SKM-1 (cell line): ENCODE measurements at regions not wholly inside any gene's neighbourhood (a gene's known extent, or its start where the extent isn't known, plus 50 kb on each side); places are given as distances from the start of the nearest gene placed in this dataset.
"Not testable (repeated sequence)": the region's sequence is repeated elsewhere in the genome, so short reads cannot be mapped to it uniquely, and the experiment has no call there.

Experiments used
- DNase-seq: peaks from one replicate; lab custom pipeline; 2025; ENCODE audit not compliant: unreplicated experiment; lab: John Stamatoyannopoulos, UW

DNA sequence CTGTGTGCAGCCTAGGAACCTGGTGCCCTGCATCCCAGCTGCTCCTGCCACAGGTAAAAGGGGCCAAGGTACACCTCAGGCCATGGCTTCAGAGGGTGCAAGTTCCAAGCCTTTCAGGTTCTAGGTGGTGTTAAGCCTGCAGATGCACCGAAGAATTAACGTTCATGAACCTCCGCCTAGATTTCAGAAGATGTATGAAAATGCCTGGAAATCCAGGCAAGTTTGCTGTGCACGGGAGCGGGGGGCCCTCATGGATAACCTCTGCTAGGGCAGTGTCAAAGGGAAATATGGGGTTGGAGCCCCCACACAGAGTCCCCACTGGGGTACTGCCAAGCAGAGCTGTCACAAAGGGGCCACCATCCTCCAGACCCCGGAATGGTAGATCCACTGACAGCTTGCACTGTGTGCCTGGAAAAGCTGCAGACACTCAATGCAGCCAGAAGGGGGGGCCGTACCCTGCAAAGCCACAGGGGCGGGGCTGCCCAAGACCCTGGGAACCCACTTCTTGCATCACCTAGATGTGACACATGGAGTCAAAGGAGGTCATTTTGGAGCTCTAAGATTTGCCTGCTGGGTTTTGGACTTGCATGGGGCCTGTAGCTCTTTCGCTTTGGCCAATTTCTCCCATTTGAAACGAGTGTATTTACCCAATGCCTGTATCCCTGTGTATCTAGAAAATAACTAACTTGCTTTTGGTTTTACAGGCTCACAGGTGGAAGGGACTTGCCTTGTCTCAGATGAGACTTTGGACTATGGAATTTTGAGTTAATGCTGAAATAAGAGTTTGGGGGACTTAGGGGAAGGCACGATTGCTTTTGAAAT lies 145.2 kb upstream of the C1QTNF3 start:
- DNase-seq, result not testable (repeated sequence)

GRCh38 chr5:34189246-34189645 lies 146.2 kb upstream of the C1QTNF3 start:
- not testable (repeated sequence) for DNase-seq

DNA sequence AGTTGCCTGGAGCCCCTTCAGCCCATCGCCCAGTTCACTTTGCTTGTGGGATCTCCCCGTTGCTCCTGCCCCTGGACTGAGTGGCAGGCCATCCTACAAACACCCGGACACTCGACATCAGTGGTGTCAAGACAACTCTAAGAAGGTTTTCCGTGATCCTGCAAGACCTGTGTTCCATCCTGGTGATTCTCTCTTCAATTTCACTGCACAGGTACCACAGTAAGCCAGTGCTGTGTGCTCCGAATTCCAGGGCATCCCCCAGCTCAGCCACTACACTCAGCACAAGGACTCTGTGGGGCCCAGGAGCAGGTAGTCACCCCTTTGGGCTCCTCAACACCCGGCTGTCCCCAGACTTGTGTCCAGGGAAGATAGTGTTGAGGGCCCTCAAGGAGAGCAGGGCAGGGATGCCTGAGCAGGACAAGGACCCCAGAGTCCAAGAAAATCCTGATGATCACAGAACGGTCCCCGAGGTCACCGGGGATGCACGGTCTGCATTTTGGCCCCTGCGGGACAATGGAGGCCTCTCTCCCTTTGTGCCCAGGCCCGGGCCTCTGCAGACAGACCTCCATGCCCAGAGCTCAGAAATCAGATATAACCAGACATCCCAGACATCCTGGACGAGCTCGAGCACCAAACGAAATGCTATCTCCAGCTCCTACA lies 146.9 kb upstream of the C1QTNF3 start:
- DNase-seq, result not testable (repeated sequence)

- DNase-seq, result not testable (repeated sequence)
These were observed 147.5 kb upstream of the C1QTNF3 start for GRCh38 chr5:34190466-34190865.

- not testable (repeated sequence) for DNase-seq
These were observed 148.3 kb upstream of the C1QTNF3 start for GRCh38 chr5:34191279-34191744.

- not testable (repeated sequence) for DNase-seq
These were observed 149.3 kb upstream of the C1QTNF3 start for GRCh38 chr5:34192064-34192922.

- not testable (repeated sequence) for DNase-seq
These were observed 149.9 kb upstream of the C1QTNF3 start for GRCh38 chr5:34192923-34193262.

GRCh38 chr5:34193297-34193696 lies 150.3 kb upstream of the C1QTNF3 start:
- DNase-seq, result not testable (repeated sequence)

GRCh38 chr5:34193804-34194203 lies 150.8 kb upstream of the C1QTNF3 start:
- DNase-seq, result not testable (repeated sequence)

DNA sequence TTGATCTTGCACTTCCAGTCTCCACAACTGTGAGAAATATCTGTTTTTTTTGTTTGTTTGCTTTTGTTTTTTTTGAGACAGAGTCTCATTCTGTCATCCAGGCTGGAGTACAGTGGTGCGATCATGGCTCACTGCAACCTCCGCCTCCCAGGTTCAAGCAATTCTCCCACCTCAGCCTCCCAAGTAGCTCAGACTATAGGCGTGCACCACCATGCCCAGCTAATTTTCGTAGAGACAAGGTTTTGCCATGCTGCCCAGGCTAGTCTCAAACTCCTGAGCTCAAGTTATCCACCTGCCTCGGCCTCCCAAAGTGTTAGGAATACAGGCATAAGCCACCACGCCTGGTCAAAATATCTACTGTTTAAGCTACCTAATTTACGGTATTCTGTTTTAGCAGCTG lies 153.1 kb upstream of the C1QTNF3 start:
- not testable (repeated sequence) for DNase-seq

DNA sequence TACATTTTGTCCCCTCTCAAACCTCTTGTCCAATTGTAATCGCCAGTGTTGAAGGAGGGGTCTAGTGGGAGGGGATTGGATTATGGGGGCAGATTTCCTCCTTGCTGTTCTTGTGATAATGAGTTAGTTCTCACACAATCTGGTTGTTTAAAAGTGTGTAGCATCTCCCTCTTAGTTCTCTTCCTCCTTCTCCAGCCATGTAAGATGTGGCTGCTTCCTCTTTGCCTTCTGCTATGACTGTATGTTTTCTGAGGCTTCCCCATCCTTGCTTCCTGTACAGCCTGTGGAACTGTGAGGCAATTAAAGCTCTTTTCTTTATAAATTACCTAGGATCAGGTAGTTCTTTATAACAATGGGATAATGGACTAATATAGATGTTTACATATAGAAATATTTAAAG lies 162.3 kb upstream of the C1QTNF3 start:
- DNase-seq, result not testable (repeated sequence)

GRCh38 chr5:34217386-34217785 lies 174.4 kb upstream of the C1QTNF3 start:
- DNase-seq, result not testable (repeated sequence)

DNA sequence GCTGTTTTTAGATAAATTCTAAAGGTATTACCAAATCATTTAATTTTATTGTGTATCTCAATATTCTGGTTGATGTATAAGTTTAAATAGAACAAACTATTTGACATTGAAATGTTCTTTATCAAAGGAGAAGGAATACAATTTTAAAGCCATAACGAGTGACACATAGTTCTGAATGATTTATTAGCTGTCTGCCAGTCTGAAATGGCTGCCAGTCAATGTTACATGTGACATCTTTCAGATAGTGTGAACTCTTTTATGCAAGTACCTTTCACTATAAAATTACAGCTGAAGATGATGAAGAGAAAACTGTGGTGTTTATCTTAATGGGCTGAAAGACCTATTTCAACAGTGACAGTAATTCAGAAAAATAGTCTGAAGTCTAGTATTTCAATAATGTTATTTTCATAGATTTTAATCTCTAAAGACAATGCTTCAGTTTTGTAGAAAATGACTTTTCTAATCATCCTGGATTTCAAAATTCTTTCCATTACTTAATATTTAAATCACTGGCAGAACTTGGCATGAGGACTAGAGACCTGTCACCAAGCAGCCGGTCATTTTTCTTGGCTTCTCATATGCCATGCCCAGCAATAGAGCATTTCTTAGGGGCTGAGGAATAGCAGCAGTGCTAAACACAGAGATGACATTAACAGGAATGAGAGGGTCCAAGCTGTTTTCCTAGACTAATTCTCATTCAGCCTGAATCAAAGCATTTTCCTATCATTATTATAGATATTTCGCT lies 178.5 kb upstream of the C1QTNF3 start:
- DNase-seq, result not testable (repeated sequence)

DNA sequence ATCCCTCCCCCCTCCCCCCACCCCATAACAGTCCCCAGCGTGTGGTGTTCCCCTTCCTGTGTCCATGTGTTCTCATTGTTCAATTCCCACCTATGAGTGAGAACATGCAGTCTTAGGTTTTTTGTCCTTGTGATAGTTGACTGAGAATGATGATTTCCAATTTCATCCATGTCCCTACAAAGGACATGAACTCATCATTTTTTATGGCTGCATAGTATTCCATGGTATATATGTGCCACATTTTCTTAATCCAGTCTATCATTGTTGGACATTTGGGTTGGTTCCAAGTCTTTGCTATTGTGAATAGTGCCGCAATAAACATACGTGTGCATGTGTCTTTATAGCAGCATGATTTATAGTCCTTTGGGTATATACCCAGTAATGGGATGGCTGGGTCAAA lies 180.1 kb upstream of the C1QTNF3 start:
- DNase-seq, result not testable (repeated sequence)

GRCh38 chr5:34230402-34230801 lies 187.4 kb upstream of the C1QTNF3 start:
- DNase-seq, result not testable (repeated sequence)

- not testable (repeated sequence) for DNase-seq
These were observed 200.8 kb upstream of the C1QTNF3 start for GRCh38 chr5:34243802-34244201.

DNA sequence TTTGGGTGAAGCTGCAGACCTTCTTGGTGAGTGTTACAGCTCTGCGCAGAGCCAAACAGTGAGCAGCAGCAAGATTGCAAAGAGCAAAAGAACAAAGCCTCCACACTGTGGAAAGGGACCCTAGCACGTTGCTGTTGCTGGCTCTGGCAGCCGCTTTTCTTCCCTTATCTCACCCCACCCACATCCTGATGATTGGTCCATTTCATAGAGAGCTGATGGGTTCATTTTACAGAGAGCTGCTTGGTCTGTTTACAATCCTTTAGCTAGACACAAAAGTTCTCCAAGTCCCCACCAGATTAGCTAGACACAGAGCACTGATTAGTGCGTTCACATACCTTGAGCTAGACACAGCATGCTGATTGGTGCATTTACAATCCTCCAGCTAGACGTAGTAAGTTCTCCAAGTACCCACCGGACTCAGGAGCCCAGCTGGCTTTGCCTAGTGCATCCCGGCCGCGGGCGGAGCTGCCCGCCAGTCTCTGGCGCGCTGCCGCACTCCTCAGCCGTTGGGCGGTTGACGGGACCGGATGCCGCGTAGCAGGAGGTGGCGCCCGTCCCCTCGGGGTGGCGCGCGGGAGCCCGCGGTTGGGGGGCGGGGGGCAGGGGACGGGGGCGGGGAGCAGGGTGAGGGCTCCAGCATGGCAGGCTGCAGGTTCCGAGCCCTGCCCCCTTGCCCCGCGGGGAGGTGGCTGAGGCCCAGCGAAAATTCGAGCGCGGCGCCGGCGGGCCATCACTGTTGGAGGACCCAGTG lies 201.4 kb upstream of the C1QTNF3 start:
- not testable (repeated sequence) for DNase-seq

DNA sequence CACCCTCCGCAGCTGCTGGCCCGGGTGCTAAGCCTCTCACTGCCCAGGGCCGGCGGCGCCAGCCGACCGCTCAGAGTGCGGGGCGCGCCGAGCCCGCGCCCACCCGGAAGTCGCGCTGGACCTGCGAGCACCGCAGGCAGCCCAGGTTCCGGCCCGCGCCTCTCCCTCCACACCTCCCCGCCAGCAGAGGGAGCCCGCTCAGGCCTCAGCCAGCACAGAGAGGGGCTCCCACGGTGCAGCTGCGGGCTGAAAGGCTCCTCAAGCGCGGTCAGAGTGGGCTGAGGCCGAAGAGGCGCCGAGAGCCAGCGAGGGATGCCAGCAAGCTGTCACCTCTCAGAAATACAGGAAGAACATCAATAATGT lies 202.0 kb upstream of the C1QTNF3 start:
- not testable (repeated sequence) for DNase-seq

GRCh38 chr5:34245813-34246212 lies 202.8 kb upstream of the C1QTNF3 start:
- not testable (repeated sequence) for DNase-seq

DNA sequence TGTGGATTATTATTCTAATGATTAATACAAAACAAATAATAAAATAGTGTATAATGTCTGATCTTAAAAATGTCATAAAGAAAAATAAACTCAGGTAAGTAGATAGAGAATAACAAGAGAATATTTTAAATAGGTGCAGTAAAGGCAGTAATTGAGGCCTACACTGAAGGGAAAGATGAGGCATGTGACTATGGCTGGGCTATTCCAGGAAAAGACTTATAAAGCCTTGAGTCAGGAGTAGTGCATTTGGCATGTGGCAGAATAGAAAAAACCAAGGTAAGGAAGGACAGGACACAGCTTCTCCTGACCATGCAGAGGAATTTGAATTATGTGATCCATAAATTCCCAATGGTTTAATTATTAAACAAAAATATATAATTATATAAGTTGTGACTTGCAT lies 215.6 kb upstream of the C1QTNF3 start:
- DNase-seq, result not testable (repeated sequence)
